Stimulated activated memory B cell treated with anti-CD40 and anti-IgM and Interleukin-4, amounts not matched to agents 10 μg/mL and 1 μg/mL and 100 μg/mL, for 72 hours (primary cell): ENCODE measurements at regions not wholly inside any gene's neighbourhood (a gene's known extent, or its start where the extent isn't known, plus 50 kb on each side); places are given as distances from the start of the nearest gene placed in this dataset.

Experiments
- ATAC-seq: fragments of 150-1000 bp; cut with Tn5 transposase; 2 replicates; pipeline ENCODE4 v1.10.0; 2021
- H3K27ac Mint-ChIP-seq: one replicate; pipeline ENCODE4 v1.8.0; 2022; ENCODE audit warnings: mild to moderate bottlenecking, mixed read lengths
- H3K27me3 Mint-ChIP-seq: one replicate; pipeline ENCODE4 v1.8.0; 2022; ENCODE audit warnings: mixed read lengths
- H3K36me3 Mint-ChIP-seq: one replicate; pipeline ENCODE4 v1.8.0; 2022; ENCODE audit warnings: mixed read lengths
- H3K4me1 Mint-ChIP-seq: one replicate; pipeline ENCODE4 v1.8.0; 2022; ENCODE audit warnings: mixed read lengths
- H3K4me3 Mint-ChIP-seq: one replicate; pipeline ENCODE4 v1.8.0; 2022; ENCODE audit warnings: mild to moderate bottlenecking, moderate library complexity, mixed read lengths
- H3K9me3 Mint-ChIP-seq: one replicate; pipeline ENCODE4 v1.8.0; 2022; ENCODE audit warnings: mixed read lengths

- Mint-ChIP-seq H3K27me3 (no peaks in the 10 kb centered on the region), H3K36me3 (no peaks in the 10 kb centered on the region), H3K27ac (no peak overlapping the region), H3K4me1 (no peaks in the 10 kb centered on the region), H3K4me3 (no peak overlapping the region), H3K9me3 (peaks cover 7% of the 10 kb centered on the region)
- ATAC-seq, result no peak
These were observed 377.7 kb upstream of the KAZN start for GRCh38 chr1:14220811-14221210.

DNA sequence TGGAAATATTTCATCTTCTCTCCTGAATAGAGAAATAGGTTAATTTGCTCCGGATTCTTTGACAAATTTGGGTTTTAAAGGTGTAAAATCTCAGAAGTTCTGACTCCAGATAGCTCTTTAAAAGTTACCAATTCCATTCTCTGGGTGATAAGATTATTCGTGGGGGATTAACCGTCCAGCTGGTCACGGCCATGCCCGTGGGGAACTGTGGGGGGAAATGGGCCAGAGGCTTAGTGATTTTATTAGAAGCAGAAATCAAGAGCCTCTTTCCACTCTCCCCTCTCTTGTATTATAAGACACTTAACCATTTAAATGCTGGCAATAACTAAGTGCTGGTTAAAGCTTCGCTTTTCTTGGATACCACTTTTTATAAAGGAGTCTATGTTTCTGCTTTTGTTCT lies 376.4 kb upstream of the KAZN start:
- Mint-ChIP-seq H3K9me3 (peaks cover 3% of the 10 kb centered on the region), H3K4me1 (no peaks in the 10 kb centered on the region), H3K27me3 (no peaks in the 10 kb centered on the region), H3K36me3 (no peaks in the 10 kb centered on the region), H3K4me3 (no peak overlapping the region), H3K27ac (no peak overlapping the region)
- no peak for ATAC-seq

DNA sequence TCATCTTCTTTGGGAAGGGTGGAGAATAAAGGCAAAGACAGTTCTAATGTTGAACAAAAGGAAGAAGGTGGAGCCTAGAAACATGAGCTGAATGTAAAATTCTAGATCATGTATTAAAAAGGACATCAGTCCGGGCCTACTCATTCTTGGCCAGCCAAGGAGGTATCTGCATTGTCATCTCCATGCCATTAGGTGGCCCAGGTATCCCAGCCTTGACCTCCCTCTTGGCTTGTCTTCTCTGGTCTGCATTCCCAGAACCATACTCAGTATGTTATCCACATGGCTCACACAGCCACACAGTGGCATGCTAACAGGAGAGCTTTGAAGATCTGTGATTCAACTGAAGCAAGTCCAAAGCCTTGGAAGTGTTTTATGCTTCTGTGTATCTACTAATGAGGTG lies 369.8 kb upstream of the KAZN start:
- Mint-ChIP-seq H3K4me1 (no peaks in the 10 kb centered on the region), H3K4me3 (no peak overlapping the region), H3K27me3 (no peaks in the 10 kb centered on the region), H3K9me3 (peaks cover 2% of the 10 kb centered on the region), H3K36me3 (no peaks in the 10 kb centered on the region), H3K27ac (no peak overlapping the region)
- no peak for ATAC-seq

DNA sequence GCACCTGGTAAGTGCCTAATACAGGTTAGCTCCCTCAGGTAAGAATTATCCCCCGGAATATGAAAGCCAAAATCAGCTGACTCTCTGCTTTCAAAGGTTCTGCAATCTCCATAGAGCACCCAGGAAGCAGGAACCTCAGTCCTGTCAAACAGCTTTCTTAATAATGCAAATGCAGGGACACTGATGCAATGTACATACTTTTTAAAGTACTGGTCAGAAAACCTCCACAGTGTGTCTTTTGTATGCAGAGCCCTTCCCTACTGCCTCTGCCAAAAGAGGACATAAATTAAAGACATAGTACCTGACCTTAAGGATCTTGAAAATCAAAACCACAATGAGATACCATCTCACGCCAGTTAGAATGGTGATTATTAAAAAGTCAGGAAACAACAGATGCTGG lies 365.0 kb upstream of the KAZN start:
- H3K27me3 Mint-ChIP-seq, result no peaks in the 10 kb centered on the region
- no peak overlapping the region for H3K27ac Mint-ChIP-seq
- ATAC-seq, result no peak
- H3K9me3 Mint-ChIP-seq, result peaks cover 2% of the 10 kb centered on the region
- H3K4me1 Mint-ChIP-seq, result no peaks in the 10 kb centered on the region
- no peak overlapping the region for H3K4me3 Mint-ChIP-seq
- H3K36me3 Mint-ChIP-seq, result no peaks in the 10 kb centered on the region

- no peak overlapping the region for H3K4me3 Mint-ChIP-seq
- no peaks in the 10 kb centered on the region for H3K4me1 Mint-ChIP-seq
- H3K27me3 Mint-ChIP-seq, result no peaks in the 10 kb centered on the region
- no peaks in the 10 kb centered on the region for H3K36me3 Mint-ChIP-seq
- no peak for ATAC-seq
- H3K9me3 Mint-ChIP-seq, result peaks cover 2% of the 10 kb centered on the region
- no peak overlapping the region for H3K27ac Mint-ChIP-seq
These were observed 362.4 kb upstream of the KAZN start for GRCh38 chr1:14236097-14236496.

- no peaks in the 10 kb centered on the region for H3K9me3 Mint-ChIP-seq
- ATAC-seq, result no peak
- H3K36me3 Mint-ChIP-seq, result no peaks in the 10 kb centered on the region
- H3K4me3 Mint-ChIP-seq, result no peak overlapping the region
- no peak overlapping the region for H3K27ac Mint-ChIP-seq
- H3K27me3 Mint-ChIP-seq, result no peaks in the 10 kb centered on the region
- H3K4me1 Mint-ChIP-seq, result no peaks in the 10 kb centered on the region
These were observed 359.8 kb upstream of the KAZN start for GRCh38 chr1:14238472-14239307.

DNA sequence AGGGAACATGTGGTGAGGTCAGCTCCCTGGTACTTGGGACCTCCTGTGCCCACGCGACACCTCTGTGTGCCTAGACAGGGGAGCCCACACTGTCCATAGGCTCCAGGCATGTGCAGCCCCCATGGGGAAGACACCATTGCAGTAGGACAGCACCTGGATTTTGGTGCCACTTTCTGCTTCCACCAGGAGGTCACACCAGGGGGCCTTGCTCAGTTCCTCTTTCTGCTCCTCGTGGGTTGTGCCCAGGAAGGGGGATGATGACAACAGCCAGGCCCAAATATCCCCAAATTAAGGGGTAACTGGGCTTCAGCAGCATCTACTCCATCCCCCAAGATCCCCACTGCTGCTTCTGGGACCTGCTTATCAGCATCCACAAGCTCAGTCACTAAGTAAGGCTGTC lies 358.2 kb upstream of the KAZN start:
- Mint-ChIP-seq H3K4me3 (no peak overlapping the region), H3K27me3 (peaks cover 11% of the 10 kb centered on the region), H3K36me3 (no peaks in the 10 kb centered on the region), H3K4me1 (no peaks in the 10 kb centered on the region), H3K27ac (no peak overlapping the region), H3K9me3 (peaks cover 4% of the 10 kb centered on the region)
- ATAC-seq, result no peak

DNA sequence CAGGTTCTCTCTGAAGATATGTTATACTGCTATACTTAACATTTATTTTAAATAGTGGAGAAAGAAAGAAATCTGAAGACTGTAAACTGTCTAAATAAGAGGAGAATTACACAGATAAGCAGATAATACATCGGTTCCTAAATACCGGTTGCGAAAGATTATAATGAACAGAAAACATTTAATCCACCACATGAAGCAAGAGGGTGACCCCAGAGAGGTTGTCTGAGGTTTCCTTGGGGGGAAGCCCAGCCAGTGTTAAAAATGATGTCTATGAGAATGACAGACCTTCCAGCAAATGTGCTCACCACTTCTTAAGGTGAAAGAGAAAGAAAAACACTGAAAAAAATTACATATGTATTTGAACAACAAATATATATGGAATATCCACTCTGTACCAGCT lies 356.4 kb upstream of the KAZN start:
- H3K4me3 Mint-ChIP-seq, result no peak overlapping the region
- no peak overlapping the region for H3K27ac Mint-ChIP-seq
- H3K9me3 Mint-ChIP-seq, result peaks cover 4% of the 10 kb centered on the region
- no peaks in the 10 kb centered on the region for H3K36me3 Mint-ChIP-seq
- no peaks in the 10 kb centered on the region for H3K4me1 Mint-ChIP-seq
- ATAC-seq, result no peak
- H3K27me3 Mint-ChIP-seq, result peaks cover 11% of the 10 kb centered on the region

- Mint-ChIP-seq H3K27me3 (peaks cover 11% of the 10 kb centered on the region), H3K36me3 (no peaks in the 10 kb centered on the region), H3K4me1 (no peaks in the 10 kb centered on the region), H3K27ac (no peak overlapping the region), H3K9me3 (peaks cover 4% of the 10 kb centered on the region), H3K4me3 (no peak overlapping the region)
- ATAC-seq, result no peak
These were observed 355.6 kb upstream of the KAZN start for GRCh38 chr1:14242870-14243269.

- Mint-ChIP-seq H3K4me3 (no peak overlapping the region), H3K27me3 (peaks cover 11% of the 10 kb centered on the region), H3K36me3 (no peaks in the 10 kb centered on the region), H3K27ac (no peak overlapping the region), H3K9me3 (peaks cover 4% of the 10 kb centered on the region), H3K4me1 (no peaks in the 10 kb centered on the region)
- ATAC-seq, result no peak
These were observed 352.5 kb upstream of the KAZN start for GRCh38 chr1:14245954-14246353.

DNA sequence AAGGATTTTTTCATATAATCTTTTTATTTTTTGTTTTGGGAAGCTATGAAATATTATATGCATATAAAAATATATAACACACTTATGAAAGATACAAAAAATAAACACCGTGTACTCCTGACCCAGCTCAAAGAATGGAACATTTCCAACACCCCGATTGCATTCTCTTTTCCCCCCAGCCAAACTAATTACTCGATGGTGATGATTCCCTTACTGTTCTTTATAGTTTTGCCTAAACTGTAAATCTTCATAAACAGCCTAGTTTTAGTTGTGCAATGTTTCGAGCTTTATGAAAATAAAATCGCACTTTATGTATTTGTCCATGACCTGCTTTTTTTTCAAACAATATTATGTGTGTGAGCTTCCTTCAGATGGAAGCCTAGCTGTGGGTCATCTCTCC lies 352.0 kb upstream of the KAZN start:
- H3K27ac Mint-ChIP-seq, result no peak overlapping the region
- H3K4me1 Mint-ChIP-seq, result no peaks in the 10 kb centered on the region
- peaks cover 11% of the 10 kb centered on the region for H3K27me3 Mint-ChIP-seq
- H3K36me3 Mint-ChIP-seq, result no peaks in the 10 kb centered on the region
- no peak overlapping the region for H3K4me3 Mint-ChIP-seq
- peaks cover 4% of the 10 kb centered on the region for H3K9me3 Mint-ChIP-seq
- ATAC-seq, result no peak

DNA sequence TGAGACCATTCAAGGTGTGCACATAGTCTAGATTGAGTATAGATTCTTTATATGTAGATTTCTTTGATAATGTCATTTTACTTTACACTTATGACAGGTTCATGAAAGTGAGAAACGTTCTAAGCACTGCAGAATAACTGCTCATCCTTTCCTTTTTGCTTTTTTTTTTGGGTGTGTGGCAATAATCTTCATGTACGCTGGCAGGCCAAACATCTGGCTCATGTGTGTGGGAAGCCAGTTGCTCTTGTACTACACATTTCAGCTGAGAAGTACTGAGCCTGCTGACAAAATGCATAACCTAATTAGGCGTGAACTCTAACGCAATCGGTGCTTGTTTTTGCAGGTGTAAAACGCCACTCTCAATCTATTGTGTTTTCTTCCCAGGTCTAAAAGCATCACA lies 350.8 kb upstream of the KAZN start:
- Mint-ChIP-seq H3K4me3 (no peak overlapping the region), H3K27ac (no peak overlapping the region), H3K36me3 (no peaks in the 10 kb centered on the region), H3K27me3 (peaks cover 11% of the 10 kb centered on the region), H3K9me3 (peaks cover 4% of the 10 kb centered on the region), H3K4me1 (no peaks in the 10 kb centered on the region)
- no peak for ATAC-seq

DNA sequence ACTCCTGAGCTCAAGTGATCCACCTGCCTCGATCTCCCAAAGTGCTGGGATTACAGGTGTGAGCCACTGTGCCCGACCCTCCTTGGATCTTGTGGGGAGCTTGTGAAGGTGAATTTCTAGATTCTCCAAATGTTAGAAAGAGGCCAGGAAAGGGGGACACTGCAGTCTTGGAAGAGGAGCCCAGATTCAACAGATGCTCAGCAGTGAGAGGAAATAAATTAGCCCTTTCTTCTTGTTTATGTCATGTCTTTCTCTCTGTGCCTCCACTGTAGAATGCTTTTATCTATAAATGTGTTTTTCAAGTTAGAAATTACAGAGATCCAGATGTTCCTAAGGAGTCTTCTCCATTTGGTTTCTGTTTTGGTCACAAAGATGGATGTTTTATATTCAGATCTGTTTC lies 346.6 kb upstream of the KAZN start:
- no peak for ATAC-seq
- Mint-ChIP-seq H3K9me3 (peaks cover 3% of the 10 kb centered on the region), H3K36me3 (no peaks in the 10 kb centered on the region)

DNA sequence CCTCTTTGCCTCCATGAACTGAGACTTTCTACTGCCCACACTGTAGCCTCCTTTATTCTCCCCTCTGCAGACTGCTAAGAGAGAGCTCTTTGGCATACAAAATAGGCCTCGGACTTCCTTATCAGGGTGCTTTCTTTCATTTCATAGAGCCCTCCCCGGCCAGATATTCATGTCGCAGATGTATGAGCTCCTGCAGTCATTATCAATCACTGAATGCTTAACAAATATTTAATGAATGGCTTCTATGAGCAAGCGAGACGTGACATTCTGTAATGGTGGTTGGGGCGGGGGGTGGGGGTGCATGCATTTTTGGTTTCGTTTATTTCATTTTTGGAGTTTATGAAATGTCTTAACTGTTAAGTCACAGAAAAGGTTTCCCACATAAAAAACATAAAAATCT lies 344.8 kb upstream of the KAZN start:
- no peak overlapping the region for H3K27ac Mint-ChIP-seq
- H3K4me3 Mint-ChIP-seq, result no peak overlapping the region
- H3K9me3 Mint-ChIP-seq, result peaks cover 3% of the 10 kb centered on the region
- peaks cover 12% of the 10 kb centered on the region for H3K27me3 Mint-ChIP-seq
- H3K4me1 Mint-ChIP-seq, result peaks cover 5% of the 10 kb centered on the region
- ATAC-seq, result no peak
- no peaks in the 10 kb centered on the region for H3K36me3 Mint-ChIP-seq

More for the DNA sequence above, 346.6 kb upstream of the KAZN start:
- H3K4me3 Mint-ChIP-seq, result no peak overlapping the region
- peaks cover 5% of the 10 kb centered on the region for H3K4me1 Mint-ChIP-seq
- H3K27me3 Mint-ChIP-seq, result peaks cover 9% of the 10 kb centered on the region
- H3K27ac Mint-ChIP-seq, result no peak overlapping the region

DNA sequence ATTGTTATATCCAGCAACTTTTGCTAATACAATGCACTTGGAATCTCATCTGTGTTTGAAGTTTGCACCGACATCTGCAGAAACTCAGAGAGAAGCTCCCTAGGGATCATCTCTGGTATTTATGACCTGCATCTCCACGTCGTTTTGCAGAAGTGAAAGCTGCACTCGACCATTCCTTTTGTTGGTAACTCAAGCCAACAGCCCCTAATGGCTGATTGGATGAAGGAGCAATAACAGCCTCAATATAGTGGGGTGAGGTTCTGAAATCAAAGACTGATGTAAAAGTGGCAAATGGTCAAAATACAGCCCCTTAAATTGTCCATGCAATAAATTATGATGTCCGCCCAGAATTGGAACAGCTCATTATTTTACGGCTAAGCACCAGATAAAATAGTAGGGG lies 344.2 kb upstream of the KAZN start:
- Mint-ChIP-seq H3K4me3 (no peak overlapping the region), H3K27me3 (peaks cover 18% of the 10 kb centered on the region), H3K9me3 (peaks cover 3% of the 10 kb centered on the region), H3K4me1 (peaks cover 5% of the 10 kb centered on the region), H3K36me3 (no peaks in the 10 kb centered on the region), H3K27ac (no peak overlapping the region)
- peak; percentile 81 for ATAC-seq

DNA sequence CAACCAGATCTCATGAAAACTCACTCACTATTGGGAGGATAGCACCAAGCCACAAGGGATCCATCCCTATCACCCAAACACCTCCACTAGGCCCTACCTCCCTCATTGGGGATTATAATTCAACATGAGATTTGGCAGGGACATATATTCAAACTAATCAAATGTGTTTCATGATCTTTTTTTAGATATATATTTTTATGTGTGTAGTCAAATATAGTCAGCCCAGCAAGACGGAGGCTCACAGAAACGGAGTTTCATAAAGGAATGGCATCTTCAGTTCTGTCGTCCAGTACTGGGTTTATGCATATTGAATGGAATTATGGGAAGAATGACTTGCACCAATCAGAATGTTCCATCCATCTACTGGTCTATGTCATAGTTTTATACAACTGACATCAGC lies 343.3 kb upstream of the KAZN start:
- no peak overlapping the region for H3K27ac Mint-ChIP-seq
- peaks cover 5% of the 10 kb centered on the region for H3K4me1 Mint-ChIP-seq
- no peak for ATAC-seq
- no peaks in the 10 kb centered on the region for H3K36me3 Mint-ChIP-seq
- peaks cover 26% of the 10 kb centered on the region for H3K27me3 Mint-ChIP-seq
- H3K4me3 Mint-ChIP-seq, result no peak overlapping the region
- peaks cover 6% of the 10 kb centered on the region for H3K9me3 Mint-ChIP-seq
